ENCODE measurements at regions not wholly inside any gene's neighbourhood (a gene's known extent, or its start where the extent isn't known, plus 50 kb on each side); places are given as distances from the start of the nearest gene placed in this dataset.

DNA sequence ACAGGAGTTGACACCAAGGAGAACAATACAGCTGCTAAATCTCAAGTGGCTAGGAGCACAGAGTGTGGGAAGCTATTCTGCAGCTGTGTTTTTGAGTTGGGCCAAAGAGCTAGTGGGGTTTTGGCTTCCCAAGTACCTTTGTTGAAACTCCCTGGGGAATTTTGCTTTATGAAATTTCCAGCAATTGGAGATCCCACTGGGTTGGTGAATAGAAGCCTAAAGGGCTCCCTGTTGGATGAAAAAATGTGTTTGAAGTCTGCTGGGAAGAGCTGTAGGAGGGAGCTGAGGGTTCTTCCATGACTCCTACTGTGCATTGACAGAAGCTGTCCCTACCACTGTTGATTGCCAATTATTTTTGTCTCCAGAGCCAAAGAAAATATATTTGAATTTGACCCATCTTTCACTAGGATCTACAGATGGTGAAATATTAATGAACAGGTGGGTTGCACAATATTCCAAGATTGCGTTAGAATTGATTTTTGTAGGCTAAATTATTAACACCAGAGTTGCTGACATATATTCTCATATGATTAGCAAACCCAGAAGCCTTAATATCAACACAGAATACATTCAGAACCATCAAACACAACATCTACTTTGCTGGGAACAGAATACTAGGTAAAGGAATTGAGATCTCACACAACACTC is 95.4 kb upstream of the CYP1B1 start:
- TF ChIP-seq EP300 (IDR thresholded peaks at IDR 0.05), result no peak
- TF ChIP-seq, protein P1, sequence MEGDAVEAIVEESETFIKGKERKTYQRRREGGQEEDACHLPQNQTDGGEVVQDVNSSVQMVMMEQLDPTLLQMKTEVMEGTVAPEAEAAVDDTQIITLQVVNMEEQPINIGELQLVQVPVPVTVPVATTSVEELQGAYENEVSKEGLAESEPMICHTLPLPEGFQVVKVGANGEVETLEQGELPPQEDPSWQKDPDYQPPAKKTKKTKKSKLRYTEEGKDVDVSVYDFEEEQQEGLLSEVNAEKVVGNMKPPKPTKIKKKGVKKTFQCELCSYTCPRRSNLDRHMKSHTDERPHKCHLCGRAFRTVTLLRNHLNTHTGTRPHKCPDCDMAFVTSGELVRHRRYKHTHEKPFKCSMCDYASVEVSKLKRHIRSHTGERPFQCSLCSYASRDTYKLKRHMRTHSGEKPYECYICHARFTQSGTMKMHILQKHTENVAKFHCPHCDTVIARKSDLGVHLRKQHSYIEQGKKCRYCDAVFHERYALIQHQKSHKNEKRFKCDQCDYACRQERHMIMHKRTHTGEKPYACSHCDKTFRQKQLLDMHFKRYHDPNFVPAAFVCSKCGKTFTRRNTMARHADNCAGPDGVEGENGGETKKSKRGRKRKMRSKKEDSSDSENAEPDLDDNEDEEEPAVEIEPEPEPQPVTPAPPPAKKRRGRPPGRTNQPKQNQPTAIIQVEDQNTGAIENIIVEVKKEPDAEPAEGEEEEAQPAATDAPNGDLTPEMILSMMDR (IDR thresholded peaks at IDR 0.05), result no peak

Data from upper lobe of left lung (tissue), 4 donors.